ENCODE measurements at regions not wholly inside any gene's neighbourhood (a gene's known extent, or its start where the extent isn't known, plus 50 kb on each side); places are given as distances from the start of the nearest gene placed in this dataset.

DNA sequence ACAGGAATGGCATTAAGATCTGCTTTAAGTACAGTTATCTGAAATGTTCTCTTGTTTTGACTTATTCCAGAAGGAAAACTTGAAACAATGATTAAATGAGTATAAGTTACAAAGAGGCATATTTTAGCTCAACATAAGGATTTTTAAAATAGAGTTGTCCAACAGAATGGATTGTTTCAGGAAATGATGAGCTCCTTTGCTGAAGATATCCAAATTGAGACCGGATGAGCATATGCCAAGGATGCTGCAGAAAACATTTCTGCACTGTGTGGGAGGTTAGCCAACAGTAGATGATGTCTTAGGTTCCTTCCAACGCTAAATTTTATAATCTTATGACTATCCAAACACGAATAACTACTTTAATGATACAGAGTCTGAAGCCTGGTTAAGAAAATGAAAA lies 226.5 kb upstream of the NANOGP8 start:
- Histone ChIP-seq H3K79me2 (replicated peaks; ENCODE audit: insufficient read depth) (no peaks in the 10 kb centered on the region), H2AFZ (no peak overlapping the region), H3K36me3 (ENCODE audit: insufficient read depth) (no peaks in the 10 kb centered on the region), H3K4me2 (no peak overlapping the region), H4K20me1 (replicated peaks; ENCODE audit: insufficient read depth) (no peaks in the 10 kb centered on the region), H3F3A (replicated peaks; ENCODE audit: low read depth) (no peaks in the 10 kb centered on the region), H3K27me3 (ENCODE audit: insufficient read depth) (no peaks in the 10 kb centered on the region), H3K4me1 (ENCODE audit: insufficient read depth) (no peaks in the 10 kb centered on the region), H3K9me2 (ENCODE audit: insufficient read depth) (no peaks in the 10 kb centered on the region), H3K27ac (ENCODE audit: low read depth) (no peak overlapping the region), H3K4me3 (no peak overlapping the region)
- Mint-ChIP-seq H3K4me1 (peaks cover 5% of the 10 kb centered on the region), H3K27me3 (ENCODE audit: insufficient read depth, low read depth, poor library complexity) (no peaks in the 10 kb centered on the region), H3K36me3 (ENCODE audit: low read depth) (no peaks in the 10 kb centered on the region), H3K27ac (no peak overlapping the region), H3K9me3 (no peaks in the 10 kb centered on the region; the same call in 2 of the 3 replicates), H3K4me3 (no peak overlapping the region)
- ATAC-seq, result no peak
- DNase-seq (ENCODE audit: low spot score), result no peak
- TF ChIP-seq JUNB (IDR thresholded peaks at IDR 0.05; ENCODE audit: unreplicated experiment) (no peak), STAT1 (IDR thresholded peaks at IDR 0.05; ENCODE audit: unreplicated experiment) (no peak), NANOG (IDR thresholded peaks at IDR 0.05; ENCODE audit: borderline replicate concordance) (no peak), ZNF331 (CRISPR knock-in tag; IDR thresholded peaks at IDR 0.05; ENCODE audit: low read depth) (no peak), EZH2phosphoT487 (IDR thresholded peaks at IDR 0.05; ENCODE audit: unreplicated experiment) (no peak), POLR2AphosphoS5 (IDR thresholded peaks at IDR 0.05; ENCODE audit: low read depth) (no peak), EZH2 (IDR thresholded peaks at IDR 0.05; ENCODE audit: low read depth, unreplicated experiment) (no peak)
- TF ChIP-seq, protein P1, sequence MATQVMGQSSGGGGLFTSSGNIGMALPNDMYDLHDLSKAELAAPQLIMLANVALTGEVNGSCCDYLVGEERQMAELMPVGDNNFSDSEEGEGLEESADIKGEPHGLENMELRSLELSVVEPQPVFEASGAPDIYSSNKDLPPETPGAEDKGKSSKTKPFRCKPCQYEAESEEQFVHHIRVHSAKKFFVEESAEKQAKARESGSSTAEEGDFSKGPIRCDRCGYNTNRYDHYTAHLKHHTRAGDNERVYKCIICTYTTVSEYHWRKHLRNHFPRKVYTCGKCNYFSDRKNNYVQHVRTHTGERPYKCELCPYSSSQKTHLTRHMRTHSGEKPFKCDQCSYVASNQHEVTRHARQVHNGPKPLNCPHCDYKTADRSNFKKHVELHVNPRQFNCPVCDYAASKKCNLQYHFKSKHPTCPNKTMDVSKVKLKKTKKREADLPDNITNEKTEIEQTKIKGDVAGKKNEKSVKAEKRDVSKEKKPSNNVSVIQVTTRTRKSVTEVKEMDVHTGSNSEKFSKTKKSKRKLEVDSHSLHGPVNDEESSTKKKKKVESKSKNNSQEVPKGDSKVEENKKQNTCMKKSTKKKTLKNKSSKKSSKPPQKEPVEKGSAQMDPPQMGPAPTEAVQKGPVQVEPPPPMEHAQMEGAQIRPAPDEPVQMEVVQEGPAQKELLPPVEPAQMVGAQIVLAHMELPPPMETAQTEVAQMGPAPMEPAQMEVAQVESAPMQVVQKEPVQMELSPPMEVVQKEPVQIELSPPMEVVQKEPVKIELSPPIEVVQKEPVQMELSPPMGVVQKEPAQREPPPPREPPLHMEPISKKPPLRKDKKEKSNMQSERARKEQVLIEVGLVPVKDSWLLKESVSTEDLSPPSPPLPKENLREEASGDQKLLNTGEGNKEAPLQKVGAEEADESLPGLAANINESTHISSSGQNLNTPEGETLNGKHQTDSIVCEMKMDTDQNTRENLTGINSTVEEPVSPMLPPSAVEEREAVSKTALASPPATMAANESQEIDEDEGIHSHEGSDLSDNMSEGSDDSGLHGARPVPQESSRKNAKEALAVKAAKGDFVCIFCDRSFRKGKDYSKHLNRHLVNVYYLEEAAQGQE (IDR thresholded peaks at IDR 0.05; ENCODE audit: unreplicated experiment), result no peak
- TF ChIP-seq, protein P2, sequence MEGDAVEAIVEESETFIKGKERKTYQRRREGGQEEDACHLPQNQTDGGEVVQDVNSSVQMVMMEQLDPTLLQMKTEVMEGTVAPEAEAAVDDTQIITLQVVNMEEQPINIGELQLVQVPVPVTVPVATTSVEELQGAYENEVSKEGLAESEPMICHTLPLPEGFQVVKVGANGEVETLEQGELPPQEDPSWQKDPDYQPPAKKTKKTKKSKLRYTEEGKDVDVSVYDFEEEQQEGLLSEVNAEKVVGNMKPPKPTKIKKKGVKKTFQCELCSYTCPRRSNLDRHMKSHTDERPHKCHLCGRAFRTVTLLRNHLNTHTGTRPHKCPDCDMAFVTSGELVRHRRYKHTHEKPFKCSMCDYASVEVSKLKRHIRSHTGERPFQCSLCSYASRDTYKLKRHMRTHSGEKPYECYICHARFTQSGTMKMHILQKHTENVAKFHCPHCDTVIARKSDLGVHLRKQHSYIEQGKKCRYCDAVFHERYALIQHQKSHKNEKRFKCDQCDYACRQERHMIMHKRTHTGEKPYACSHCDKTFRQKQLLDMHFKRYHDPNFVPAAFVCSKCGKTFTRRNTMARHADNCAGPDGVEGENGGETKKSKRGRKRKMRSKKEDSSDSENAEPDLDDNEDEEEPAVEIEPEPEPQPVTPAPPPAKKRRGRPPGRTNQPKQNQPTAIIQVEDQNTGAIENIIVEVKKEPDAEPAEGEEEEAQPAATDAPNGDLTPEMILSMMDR (conservative IDR thresholded peaks at IDR 0.05; ENCODE audit: low read depth in 2 of 2), result no peak

DNA sequence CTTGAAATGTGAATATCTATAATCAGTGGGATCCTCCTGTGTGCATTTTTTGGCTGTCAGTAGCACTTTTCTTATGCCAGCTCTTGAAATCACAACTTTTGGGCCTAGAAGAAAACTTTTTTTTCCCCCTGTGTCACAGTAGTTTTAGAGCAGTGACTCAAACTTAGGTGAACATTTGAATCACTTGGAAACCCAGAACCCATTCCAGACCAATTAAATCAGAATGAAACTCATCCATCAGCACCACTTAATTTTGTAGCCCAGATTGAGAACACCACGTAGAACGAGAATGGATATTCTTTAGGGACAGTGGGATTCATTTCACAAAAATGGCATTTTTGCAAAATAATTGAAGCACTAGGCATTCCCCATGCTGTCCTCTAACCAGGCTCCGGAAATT lies 224.8 kb upstream of the NANOGP8 start:
- H3K9me3 Mint-ChIP-seq, result no peaks in the 10 kb centered on the region; the same call in 2 of the 3 replicates
- no peak overlapping the region for H3K4me3 Mint-ChIP-seq
- H3K27me3 ChIP-seq (ENCODE audit: insufficient read depth), result no peaks in the 10 kb centered on the region
- no peaks in the 10 kb centered on the region for H3K27me3 Mint-ChIP-seq (ENCODE audit: insufficient read depth, low read depth, poor library complexity)
- no peak overlapping the region for H2AFZ ChIP-seq
- ATAC-seq (no peak), DNase-seq (ENCODE audit: low spot score) (no peak)
- H3K9me2 ChIP-seq (ENCODE audit: insufficient read depth), result no peaks in the 10 kb centered on the region
- H3K79me2 ChIP-seq (replicated peaks; ENCODE audit: insufficient read depth), result no peaks in the 10 kb centered on the region
- H3K4me2 ChIP-seq, result no peak overlapping the region
- H3K4me1 ChIP-seq (ENCODE audit: insufficient read depth), result no peaks in the 10 kb centered on the region
- H3K4me3 ChIP-seq, result no peak overlapping the region
- H3K36me3 ChIP-seq (ENCODE audit: insufficient read depth), result no peaks in the 10 kb centered on the region
- H3K27ac ChIP-seq (ENCODE audit: low read depth), result no peak overlapping the region
- no peaks in the 10 kb centered on the region for H4K20me1 ChIP-seq (replicated peaks; ENCODE audit: insufficient read depth)
- H3K4me1 Mint-ChIP-seq, result peaks cover 10% of the 10 kb centered on the region
- no peak overlapping the region for H3K27ac Mint-ChIP-seq
- no peaks in the 10 kb centered on the region for H3K36me3 Mint-ChIP-seq (ENCODE audit: low read depth)
- H3F3A ChIP-seq (replicated peaks; ENCODE audit: low read depth), result no peaks in the 10 kb centered on the region
- no peak for TF ChIP-seq ZNF331 (CRISPR knock-in tag; IDR thresholded peaks at IDR 0.05; ENCODE audit: low read depth)
- no peak for TF ChIP-seq POLR2AphosphoS5 (IDR thresholded peaks at IDR 0.05; ENCODE audit: low read depth)
- TF ChIP-seq, protein P3, sequence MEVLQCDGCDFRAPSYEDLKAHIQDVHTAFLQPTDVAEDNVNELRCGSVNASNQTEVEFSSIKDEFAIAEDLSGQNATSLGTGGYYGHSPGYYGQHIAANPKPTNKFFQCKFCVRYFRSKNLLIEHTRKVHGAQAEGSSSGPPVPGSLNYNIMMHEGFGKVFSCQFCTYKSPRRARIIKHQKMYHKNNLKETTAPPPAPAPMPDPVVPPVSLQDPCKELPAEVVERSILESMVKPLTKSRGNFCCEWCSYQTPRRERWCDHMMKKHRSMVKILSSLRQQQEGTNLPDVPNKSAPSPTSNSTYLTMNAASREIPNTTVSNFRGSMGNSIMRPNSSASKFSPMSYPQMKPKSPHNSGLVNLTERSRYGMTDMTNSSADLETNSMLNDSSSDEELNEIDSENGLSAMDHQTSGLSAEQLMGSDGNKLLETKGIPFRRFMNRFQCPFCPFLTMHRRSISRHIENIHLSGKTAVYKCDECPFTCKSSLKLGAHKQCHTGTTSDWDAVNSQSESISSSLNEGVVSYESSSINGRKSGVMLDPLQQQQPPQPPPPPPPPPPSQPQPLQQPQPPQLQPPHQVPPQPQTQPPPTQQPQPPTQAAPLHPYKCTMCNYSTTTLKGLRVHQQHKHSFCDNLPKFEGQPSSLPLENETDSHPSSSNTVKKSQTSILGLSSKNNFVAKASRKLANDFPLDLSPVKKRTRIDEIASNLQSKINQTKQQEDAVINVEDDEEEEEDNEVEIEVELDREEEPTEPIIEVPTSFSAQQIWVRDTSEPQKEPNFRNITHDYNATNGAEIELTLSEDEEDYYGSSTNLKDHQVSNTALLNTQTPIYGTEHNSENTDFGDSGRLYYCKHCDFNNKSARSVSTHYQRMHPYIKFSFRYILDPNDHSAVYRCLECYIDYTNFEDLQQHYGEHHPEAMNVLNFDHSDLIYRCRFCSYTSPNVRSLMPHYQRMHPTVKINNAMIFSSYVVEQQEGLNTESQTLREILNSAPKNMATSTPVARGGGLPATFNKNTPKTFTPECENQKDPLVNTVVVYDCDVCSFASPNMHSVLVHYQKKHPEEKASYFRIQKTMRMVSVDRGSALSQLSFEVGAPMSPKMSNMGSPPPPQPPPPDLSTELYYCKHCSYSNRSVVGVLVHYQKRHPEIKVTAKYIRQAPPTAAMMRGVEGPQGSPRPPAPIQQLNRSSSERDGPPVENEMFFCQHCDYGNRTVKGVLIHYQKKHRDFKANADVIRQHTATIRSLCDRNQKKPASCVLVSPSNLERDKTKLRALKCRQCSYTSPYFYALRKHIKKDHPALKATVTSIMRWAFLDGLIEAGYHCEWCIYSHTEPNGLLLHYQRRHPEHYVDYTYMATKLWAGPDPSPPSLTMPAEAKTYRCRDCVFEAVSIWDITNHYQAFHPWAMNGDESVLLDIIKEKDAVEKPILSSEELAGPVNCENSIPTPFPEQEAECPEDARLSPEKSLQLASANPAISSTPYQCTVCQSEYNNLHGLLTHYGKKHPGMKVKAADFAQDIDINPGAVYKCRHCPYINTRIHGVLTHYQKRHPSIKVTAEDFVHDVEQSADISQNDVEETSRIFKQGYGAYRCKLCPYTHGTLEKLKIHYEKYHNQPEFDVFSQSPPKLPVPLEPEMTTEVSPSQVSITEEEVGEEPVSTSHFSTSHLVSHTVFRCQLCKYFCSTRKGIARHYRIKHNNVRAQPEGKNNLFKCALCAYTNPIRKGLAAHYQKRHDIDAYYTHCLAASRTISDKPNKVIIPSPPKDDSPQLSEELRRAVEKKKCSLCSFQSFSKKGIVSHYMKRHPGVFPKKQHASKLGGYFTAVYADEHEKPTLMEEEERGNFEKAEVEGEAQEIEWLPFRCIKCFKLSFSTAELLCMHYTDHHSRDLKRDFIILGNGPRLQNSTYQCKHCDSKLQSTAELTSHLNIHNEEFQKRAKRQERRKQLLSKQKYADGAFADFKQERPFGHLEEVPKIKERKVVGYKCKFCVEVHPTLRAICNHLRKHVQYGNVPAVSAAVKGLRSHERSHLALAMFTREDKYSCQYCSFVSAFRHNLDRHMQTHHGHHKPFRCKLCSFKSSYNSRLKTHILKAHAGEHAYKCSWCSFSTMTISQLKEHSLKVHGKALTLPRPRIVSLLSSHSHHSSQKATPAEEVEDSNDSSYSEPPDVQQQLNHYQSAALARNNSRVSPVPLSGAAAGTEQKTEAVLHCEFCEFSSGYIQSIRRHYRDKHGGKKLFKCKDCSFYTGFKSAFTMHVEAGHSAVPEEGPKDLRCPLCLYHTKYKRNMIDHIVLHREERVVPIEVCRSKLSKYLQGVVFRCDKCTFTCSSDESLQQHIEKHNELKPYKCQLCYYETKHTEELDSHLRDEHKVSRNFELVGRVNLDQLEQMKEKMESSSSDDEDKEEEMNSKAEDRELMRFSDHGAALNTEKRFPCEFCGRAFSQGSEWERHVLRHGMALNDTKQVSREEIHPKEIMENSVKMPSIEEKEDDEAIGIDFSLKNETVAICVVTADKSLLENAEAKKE (CRISPR knock-in tag; IDR thresholded peaks at IDR 0.05), result no peak
- TF ChIP-seq ZNF114 (CRISPR knock-in tag; IDR thresholded peaks at IDR 0.05), result no peak
- TF ChIP-seq CREB1 (CRISPR knock-in tag; IDR thresholded peaks at IDR 0.05; ENCODE audit: low read depth), result no peak
- no peak for TF ChIP-seq EZH2 (IDR thresholded peaks at IDR 0.05; ENCODE audit: low read depth, unreplicated experiment)
